ENCODE measurements at regions not wholly inside any gene's neighbourhood (a gene's known extent, or its start where the extent isn't known, plus 50 kb on each side); places are given as distances from the start of the nearest gene placed in this dataset.

GRCh38 chr5:114822436-114822835 lies 347.3 kb downstream of the TRIM36 start:
- H3K36me3 ChIP-seq: no peaks in the 10 kb centered on the region
- H3K9me3 ChIP-seq: peaks cover 0 to 15% (median 0%) of the 10 kb centered on the region in 3 donors
- no peak for DNase-seq
- TF ChIP-seq, protein P1, sequence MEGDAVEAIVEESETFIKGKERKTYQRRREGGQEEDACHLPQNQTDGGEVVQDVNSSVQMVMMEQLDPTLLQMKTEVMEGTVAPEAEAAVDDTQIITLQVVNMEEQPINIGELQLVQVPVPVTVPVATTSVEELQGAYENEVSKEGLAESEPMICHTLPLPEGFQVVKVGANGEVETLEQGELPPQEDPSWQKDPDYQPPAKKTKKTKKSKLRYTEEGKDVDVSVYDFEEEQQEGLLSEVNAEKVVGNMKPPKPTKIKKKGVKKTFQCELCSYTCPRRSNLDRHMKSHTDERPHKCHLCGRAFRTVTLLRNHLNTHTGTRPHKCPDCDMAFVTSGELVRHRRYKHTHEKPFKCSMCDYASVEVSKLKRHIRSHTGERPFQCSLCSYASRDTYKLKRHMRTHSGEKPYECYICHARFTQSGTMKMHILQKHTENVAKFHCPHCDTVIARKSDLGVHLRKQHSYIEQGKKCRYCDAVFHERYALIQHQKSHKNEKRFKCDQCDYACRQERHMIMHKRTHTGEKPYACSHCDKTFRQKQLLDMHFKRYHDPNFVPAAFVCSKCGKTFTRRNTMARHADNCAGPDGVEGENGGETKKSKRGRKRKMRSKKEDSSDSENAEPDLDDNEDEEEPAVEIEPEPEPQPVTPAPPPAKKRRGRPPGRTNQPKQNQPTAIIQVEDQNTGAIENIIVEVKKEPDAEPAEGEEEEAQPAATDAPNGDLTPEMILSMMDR (IDR thresholded peaks at IDR 0.05): no peak
- H3K27me3 ChIP-seq: no peaks in the 10 kb centered on the region
- no peak overlapping the region for H3K27ac ChIP-seq
- H3K4me3 ChIP-seq: no peak overlapping the region
- intact Hi-C loops (cut with DNase I; ENCODE audit: low total_unique reads): no loop called here
- H3K4me1 ChIP-seq: no peaks in the 10 kb centered on the region

- TF ChIP-seq, protein P1 (IDR thresholded peaks at IDR 0.05): no peak
- Histone ChIP-seq H3K27ac (no peak overlapping the region), H3K4me3 (no peak overlapping the region), H3K36me3 (no peaks in the 10 kb centered on the region), H3K4me1 (no peaks in the 10 kb centered on the region), H3K27me3 (no peaks in the 10 kb centered on the region), H3K9me3 (no peaks in the 10 kb centered on the region)
- intact Hi-C loops (cut with DNase I; ENCODE audit: low total_unique reads): no loop called here
- DNase-seq: no peak
Observed at GRCh38 chr5:114790403-114790792, 379.3 kb downstream of the TRIM36 start.

DNA sequence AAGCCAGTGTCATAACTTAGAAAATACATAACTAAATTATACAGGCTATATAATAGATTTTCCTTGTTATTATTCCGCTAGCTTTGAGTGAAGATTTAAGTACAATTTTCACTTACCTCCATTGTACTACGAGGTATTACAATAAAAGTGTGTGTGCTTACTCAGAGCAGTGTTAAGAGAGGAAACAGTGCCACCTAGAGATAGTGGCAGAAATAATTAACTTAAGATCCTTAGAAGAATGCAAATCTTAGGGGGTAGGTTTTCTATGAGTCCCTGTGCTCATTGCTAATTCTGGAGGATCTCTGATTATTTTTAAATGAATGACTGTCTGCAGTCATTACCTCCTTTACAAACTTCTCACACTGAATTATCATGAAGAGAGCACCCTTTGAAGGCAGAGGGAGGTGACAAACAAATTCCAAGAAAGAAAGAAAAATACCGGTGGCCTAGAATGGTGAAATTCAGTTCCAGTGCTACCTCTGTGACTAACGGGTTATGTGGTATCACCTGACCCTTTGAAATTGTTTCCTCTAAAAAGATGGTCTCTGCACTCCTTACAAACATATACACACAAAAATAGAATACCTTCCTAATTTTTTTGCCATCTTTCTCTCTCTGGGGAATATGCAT lies 379.8 kb downstream of the TRIM36 start:
- Histone ChIP-seq H3K9me3 (no peaks in the 10 kb centered on the region), H3K27ac (no peak overlapping the region), H3K36me3 (no peaks in the 10 kb centered on the region), H3K27me3 (no peaks in the 10 kb centered on the region), H3K4me1 (no peaks in the 10 kb centered on the region), H3K4me3 (no peak overlapping the region)
- no peak for DNase-seq
- TF ChIP-seq, protein P1 (IDR thresholded peaks at IDR 0.05): no peak
- intact Hi-C loops (cut with DNase I; ENCODE audit: low total_unique reads): no loop called here

GRCh38 chr5:114782869-114783268 lies 386.8 kb downstream of the TRIM36 start:
- intact Hi-C loops (cut with DNase I; ENCODE audit: low total_unique reads): no loop called here
- Histone ChIP-seq H3K27ac (no peak overlapping the region), H3K4me3 (no peak overlapping the region), H3K36me3 (no peaks in the 10 kb centered on the region), H3K27me3 (no peaks in the 10 kb centered on the region), H3K4me1 (no peaks in the 10 kb centered on the region), H3K9me3 (no peaks in the 10 kb centered on the region)
- DNase-seq: peak; percentile 55 to 67
- TF ChIP-seq, protein P1 (IDR thresholded peaks at IDR 0.05): no peak

GRCh38 chr5:114782177-114782576 lies 387.5 kb downstream of the TRIM36 start:
- H3K4me1 ChIP-seq: no peaks in the 10 kb centered on the region
- H3K9me3 ChIP-seq: no peaks in the 10 kb centered on the region
- no peaks in the 10 kb centered on the region for H3K36me3 ChIP-seq
- no peak overlapping the region for H3K27ac ChIP-seq
- TF ChIP-seq, protein P1 (IDR thresholded peaks at IDR 0.05): no peak
- no peaks in the 10 kb centered on the region for H3K27me3 ChIP-seq
- DNase-seq: no peak
- intact Hi-C loops (cut with DNase I; ENCODE audit: low total_unique reads): no loop called here
- H3K4me3 ChIP-seq: no peak overlapping the region

GRCh38 chr5:114780290-114780689 lies 389.4 kb downstream of the TRIM36 start:
- H3K36me3 ChIP-seq: no peaks in the 10 kb centered on the region
- H3K4me1 ChIP-seq: no peaks in the 10 kb centered on the region
- no peak overlapping the region for H3K4me3 ChIP-seq
- no peaks in the 10 kb centered on the region for H3K9me3 ChIP-seq
- TF ChIP-seq, protein P1 (IDR thresholded peaks at IDR 0.05): no peak
- H3K27me3 ChIP-seq: no peaks in the 10 kb centered on the region
- no peak overlapping the region for H3K27ac ChIP-seq
- intact Hi-C loops (cut with DNase I; ENCODE audit: low total_unique reads): no loop called here
- no peak for DNase-seq
